ENCODE measurements at regions not wholly inside any gene's neighbourhood (a gene's known extent, or its start where the extent isn't known, plus 50 kb on each side); places are given as distances from the start of the nearest gene placed in this dataset.
"Not testable (repeated sequence)": the region's sequence is repeated elsewhere in the genome, so short reads cannot be mapped to it uniquely, and the experiment has no call there.

GRCh38 chr1:60657926-60658325, 424.4 kb upstream of the NFIA start:
- H3K4me1 Mint-ChIP-seq (ENCODE audit: low read depth in 2 of 2), result no peaks in the 10 kb centered on the region
- DNase-seq (no peak), ATAC-seq (replicated peaks) (no peak)
- no peaks in the 10 kb centered on the region for H3K27me3 Mint-ChIP-seq
- H3K36me3 Mint-ChIP-seq (ENCODE audit: insufficient read depth), result no peaks in the 10 kb centered on the region
- peaks cover 0 to 3% of the 10 kb centered on the region in 2 donors for H3K9me3 Mint-ChIP-seq
- no peak overlapping the region for H3K27ac Mint-ChIP-seq
- no peak overlapping the region for H3K4me3 Mint-ChIP-seq

- H3K9me3 Mint-ChIP-seq, result peaks cover 0 to 3% of the 10 kb centered on the region in 2 donors
- no peaks in the 10 kb centered on the region for H3K36me3 Mint-ChIP-seq (ENCODE audit: insufficient read depth)
- no peaks in the 10 kb centered on the region for H3K4me1 Mint-ChIP-seq (ENCODE audit: low read depth in 2 of 2)
- no peak overlapping the region for H3K4me3 Mint-ChIP-seq
- DNase-seq (no peak), ATAC-seq (replicated peaks) (no peak)
- no peaks in the 10 kb centered on the region for H3K27me3 Mint-ChIP-seq
- no peak overlapping the region for H3K27ac Mint-ChIP-seq
These were observed 426.5 kb upstream of the NFIA start for GRCh38 chr1:60655679-60656355.

DNA sequence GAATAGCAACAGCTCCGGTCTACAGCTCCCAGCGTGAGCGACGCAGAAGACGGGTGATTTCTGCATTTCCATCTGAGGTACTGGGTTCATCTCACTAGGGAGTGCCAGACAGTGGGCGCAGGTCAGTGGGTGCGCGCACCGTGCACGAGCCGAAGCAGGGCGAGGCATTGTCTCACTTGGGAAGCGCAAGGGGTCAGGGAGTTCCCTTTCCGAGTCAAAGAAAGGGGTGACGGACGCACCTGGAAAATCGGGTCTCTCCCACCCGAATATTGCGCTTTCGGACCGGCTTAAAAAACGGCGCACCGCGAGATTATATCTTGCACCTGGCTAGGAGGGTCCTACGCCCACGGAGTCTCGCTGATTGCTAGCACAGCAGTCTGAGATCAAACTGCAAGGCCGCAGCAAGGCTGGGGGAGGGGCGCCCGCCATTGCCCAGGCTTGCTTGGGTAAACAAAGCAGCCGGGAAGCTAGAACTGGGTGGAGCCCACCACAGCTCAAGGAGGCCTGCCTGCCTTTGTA, 442.3 kb upstream of the NFIA start:
- not testable (repeated sequence) for ATAC-seq (replicated peaks); H3K36me3 Mint-ChIP-seq (ENCODE audit: insufficient read depth); H3K4me1 Mint-ChIP-seq (ENCODE audit: low read depth in 2 of 2); DNase-seq; H3K27ac Mint-ChIP-seq; H3K9me3 Mint-ChIP-seq; H3K4me3 Mint-ChIP-seq; H3K27me3 Mint-ChIP-seq

DNA sequence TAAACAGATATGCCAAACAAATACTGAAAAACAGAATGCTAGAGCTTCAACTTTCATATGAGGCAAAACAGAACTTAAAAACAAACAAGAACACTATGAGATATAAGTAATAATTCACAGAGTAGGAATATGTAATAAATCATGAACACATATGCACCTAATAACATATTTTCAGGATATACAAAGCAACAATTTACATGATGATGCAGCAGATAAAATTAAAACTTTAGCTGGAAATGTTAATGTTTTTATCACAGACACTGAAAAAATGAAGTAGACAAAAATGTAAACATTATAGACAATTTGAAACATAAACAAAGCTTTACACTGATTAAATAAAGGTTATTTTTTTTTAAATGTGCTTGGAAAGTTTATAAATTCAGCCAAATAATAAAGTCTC, 443.1 kb upstream of the NFIA start:
- Mint-ChIP-seq H3K36me3 (ENCODE audit: insufficient read depth) (no peaks in the 10 kb centered on the region), H3K4me3 (no peak overlapping the region), H3K27me3 (no peaks in the 10 kb centered on the region), H3K27ac (no peak overlapping the region), H3K9me3 (no peaks in the 10 kb centered on the region), H3K4me1 (ENCODE audit: low read depth in 2 of 2) (no peaks in the 10 kb centered on the region)
- ATAC-seq (replicated peaks) (no peak), DNase-seq (no peak)

DNA sequence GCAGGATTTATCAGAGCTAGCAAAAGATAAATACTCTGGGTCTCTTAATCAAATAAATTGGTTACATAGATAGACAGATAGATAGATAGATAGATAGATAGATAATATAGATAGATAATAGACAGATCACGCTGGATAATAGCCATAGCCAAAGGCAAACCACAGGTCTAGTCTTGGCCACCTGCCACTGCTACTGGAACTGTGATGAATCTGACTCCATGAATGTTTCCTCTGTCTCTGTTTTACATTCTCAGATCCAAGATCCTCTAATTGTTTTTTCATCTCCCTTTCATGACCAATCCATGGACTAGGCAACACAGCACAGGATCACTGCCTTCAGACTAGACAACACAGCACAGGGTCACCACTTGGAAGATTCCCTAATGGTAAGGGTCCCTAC, 444.7 kb upstream of the NFIA start:
- no peaks in the 10 kb centered on the region for H3K27me3 Mint-ChIP-seq
- H3K27ac Mint-ChIP-seq, result no peak overlapping the region
- H3K4me3 Mint-ChIP-seq, result no peak overlapping the region
- H3K4me1 Mint-ChIP-seq (ENCODE audit: low read depth in 2 of 2), result no peaks in the 10 kb centered on the region
- DNase-seq, result no peak
- H3K36me3 Mint-ChIP-seq (ENCODE audit: insufficient read depth), result no peaks in the 10 kb centered on the region
- ATAC-seq (replicated peaks), result no peak
- H3K9me3 Mint-ChIP-seq, result peaks cover 0 to 1% of the 10 kb centered on the region in 2 donors

DNA sequence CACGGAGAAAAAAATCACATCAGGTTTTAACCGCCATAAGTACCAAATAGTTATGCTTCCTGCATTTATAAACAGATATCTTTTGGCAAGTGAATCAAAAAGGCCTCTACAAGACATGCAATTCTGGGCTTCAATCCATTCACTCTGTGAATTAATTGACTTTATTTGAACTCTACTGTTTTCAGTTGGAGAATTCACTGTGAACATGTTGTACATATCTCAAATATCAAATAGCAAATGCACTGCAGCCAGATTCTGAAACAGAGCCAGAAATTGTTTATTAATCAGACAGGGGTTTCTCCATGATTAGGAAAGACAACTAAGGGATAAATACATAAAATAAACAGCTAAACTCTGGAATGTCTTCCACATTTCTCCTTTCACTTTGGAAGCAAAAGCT, 445.4 kb upstream of the NFIA start:
- Mint-ChIP-seq H3K4me3 (no peak overlapping the region), H3K27me3 (peaks cover 4 to 5% of the 10 kb centered on the region in 2 donors), H3K9me3 (peaks cover 0 to 1% of the 10 kb centered on the region in 2 donors), H3K36me3 (ENCODE audit: insufficient read depth) (no peaks in the 10 kb centered on the region), H3K27ac (no peak overlapping the region), H3K4me1 (ENCODE audit: low read depth in 2 of 2) (no peaks in the 10 kb centered on the region)
- DNase-seq (no peak), ATAC-seq (replicated peaks) (no peak)

DNA sequence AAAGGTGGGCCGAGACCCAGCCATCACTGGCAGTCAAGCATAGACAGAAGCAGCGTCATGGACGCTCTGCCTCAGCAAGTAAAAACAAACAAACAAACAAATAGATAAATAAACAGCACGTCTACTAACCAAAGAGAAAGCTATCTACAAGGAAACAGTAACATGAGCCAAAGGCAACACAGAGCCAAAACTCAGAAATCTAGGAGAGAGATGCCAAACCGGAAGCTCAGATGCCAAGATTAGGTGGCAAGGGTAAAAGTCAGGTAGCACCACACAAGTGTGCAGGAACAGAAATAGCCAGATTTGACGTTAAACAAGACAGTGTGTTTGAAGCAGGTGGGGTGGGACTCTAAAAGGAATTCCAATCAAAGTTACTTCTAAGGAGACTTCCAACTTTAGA, 448.3 kb upstream of the NFIA start:
- ATAC-seq (replicated peaks), result no peak
- no peaks in the 10 kb centered on the region for H3K36me3 Mint-ChIP-seq (ENCODE audit: insufficient read depth)
- H3K9me3 Mint-ChIP-seq, result peaks cover 0 to 1% of the 10 kb centered on the region in 2 donors
- no peak overlapping the region for H3K27ac Mint-ChIP-seq
- H3K4me3 Mint-ChIP-seq, result no peak overlapping the region
- DNase-seq, result no peak
- H3K27me3 Mint-ChIP-seq, result peaks cover 8 to 13% of the 10 kb centered on the region in 2 donors
- H3K4me1 Mint-ChIP-seq (ENCODE audit: low read depth in 2 of 2), result no peaks in the 10 kb centered on the region

DNA sequence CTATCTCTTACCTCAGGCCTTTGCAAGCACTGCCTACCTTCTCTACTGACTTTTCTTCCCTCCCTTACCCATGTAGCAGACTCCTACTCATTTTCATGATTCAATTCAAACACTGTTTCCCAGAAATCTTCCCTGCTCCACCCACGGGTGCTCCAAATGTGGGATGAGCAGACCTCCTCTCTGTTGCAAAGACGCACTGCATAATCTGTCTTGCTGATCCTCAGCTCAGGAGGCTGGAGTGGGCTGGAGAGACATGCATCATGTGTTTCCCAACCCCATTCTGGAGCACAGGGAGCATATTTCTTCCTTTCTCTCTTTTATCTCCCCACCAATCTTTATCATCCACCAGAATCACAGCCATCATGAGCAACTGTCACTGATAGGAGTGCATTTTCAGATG, 459.9 kb upstream of the NFIA start:
- H3K4me3 Mint-ChIP-seq, result no peak overlapping the region
- no peaks in the 10 kb centered on the region for H3K36me3 Mint-ChIP-seq (ENCODE audit: insufficient read depth)
- no peak for DNase-seq
- peaks cover 0 to 8% of the 10 kb centered on the region in 2 donors for H3K9me3 Mint-ChIP-seq
- peaks cover 7 to 15% of the 10 kb centered on the region in 2 donors for H3K27me3 Mint-ChIP-seq
- no peaks in the 10 kb centered on the region for H3K4me1 Mint-ChIP-seq (ENCODE audit: low read depth in 2 of 2)
- no peak overlapping the region for H3K27ac Mint-ChIP-seq
- ATAC-seq (replicated peaks), result no peak

DNA sequence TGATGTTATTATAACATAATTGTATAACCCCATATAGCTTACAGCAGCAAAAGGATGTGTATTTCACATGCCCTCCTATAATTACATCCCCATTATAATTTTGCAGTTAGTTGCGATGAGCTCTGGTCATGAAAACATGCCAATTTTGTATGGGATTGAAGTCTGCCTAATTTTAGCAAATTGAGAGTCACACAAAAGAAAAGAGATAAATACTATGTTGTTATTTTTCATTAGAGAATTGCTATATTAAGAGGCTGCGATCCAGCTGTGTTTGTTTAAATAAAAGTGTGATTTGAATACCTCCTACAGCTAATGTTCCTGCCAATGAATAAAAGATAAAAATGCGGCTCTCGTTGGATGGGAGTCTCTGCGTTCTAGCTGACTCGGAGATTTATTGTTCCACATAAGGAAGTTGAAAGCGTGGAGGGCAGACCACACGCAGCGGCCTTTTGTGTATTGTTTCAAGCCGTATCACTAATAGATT, 461.0 kb upstream of the NFIA start:
- Mint-ChIP-seq H3K4me1 (ENCODE audit: low read depth in 2 of 2) (no peaks in the 10 kb centered on the region), H3K27me3 (peaks cover 18 to 21% of the 10 kb centered on the region in 2 donors), H3K9me3 (peaks cover 4 to 14% of the 10 kb centered on the region in 2 donors), H3K4me3 (no peak overlapping the region), H3K36me3 (ENCODE audit: insufficient read depth) (no peaks in the 10 kb centered on the region), H3K27ac (no peak overlapping the region)
- DNase-seq, result no peak
- ATAC-seq (replicated peaks), result no peak

DNA sequence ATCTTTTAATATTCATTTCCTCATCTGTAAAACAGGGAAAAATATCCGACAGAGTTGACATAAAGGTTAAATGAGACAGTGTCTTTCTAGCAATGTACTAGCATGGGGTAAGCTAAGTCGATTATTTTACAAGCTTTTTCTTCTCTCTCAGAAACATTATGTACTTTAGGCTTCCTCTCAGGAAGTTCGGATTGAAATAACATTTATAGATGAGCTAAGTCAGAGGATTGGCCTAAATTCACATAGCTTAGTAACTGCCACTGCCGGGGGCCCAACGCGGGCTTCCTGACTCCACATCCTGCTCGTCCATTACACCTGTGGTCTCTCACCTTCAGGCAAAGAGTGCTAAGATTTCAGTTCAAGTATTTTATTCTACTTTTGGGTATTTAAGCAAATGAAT, 462.3 kb upstream of the NFIA start:
- Mint-ChIP-seq H3K4me1 (ENCODE audit: low read depth in 2 of 2) (no peaks in the 10 kb centered on the region), H3K9me3 (peaks cover 4 to 14% of the 10 kb centered on the region in 2 donors), H3K27me3 (peaks cover 13 to 21% of the 10 kb centered on the region in 2 donors), H3K27ac (no peak overlapping the region), H3K36me3 (ENCODE audit: insufficient read depth) (no peaks in the 10 kb centered on the region), H3K4me3 (no peak overlapping the region)
- ATAC-seq (replicated peaks) (no peak), DNase-seq (no peak)

DNA sequence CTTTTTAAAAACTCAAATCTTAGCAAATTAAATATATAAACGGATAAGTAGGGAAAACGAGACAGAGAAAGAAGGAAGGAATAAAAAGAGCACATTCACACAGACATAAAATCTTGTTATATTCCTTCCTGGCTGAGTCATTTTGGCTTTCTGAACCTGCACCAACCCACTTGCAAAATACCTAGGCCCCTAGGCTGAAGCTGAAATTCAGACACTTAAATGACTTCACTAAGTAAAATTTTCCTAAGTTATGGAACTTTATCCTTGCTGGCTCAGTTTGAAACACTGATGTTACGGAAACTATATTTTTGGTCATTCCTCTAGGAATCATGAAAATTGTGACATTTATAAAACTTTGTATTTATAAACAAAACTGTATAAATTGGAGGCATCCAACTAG, 462.8 kb upstream of the NFIA start:
- DNase-seq (no peak), ATAC-seq (replicated peaks) (no peak)
- no peaks in the 10 kb centered on the region for H3K4me1 Mint-ChIP-seq (ENCODE audit: low read depth in 2 of 2)
- no peak overlapping the region for H3K4me3 Mint-ChIP-seq
- no peaks in the 10 kb centered on the region for H3K36me3 Mint-ChIP-seq (ENCODE audit: insufficient read depth)
- no peak overlapping the region for H3K27ac Mint-ChIP-seq
- H3K9me3 Mint-ChIP-seq, result peaks cover 5 to 17% of the 10 kb centered on the region in 2 donors
- peaks cover 15 to 23% of the 10 kb centered on the region in 2 donors for H3K27me3 Mint-ChIP-seq

- Mint-ChIP-seq H3K27ac (no peak overlapping the region), H3K4me1 (ENCODE audit: low read depth in 2 of 2) (no peaks in the 10 kb centered on the region), H3K9me3 (peaks cover 8 to 15% of the 10 kb centered on the region in 2 donors), H3K4me3 (no peak overlapping the region), H3K36me3 (ENCODE audit: insufficient read depth) (no peaks in the 10 kb centered on the region), H3K27me3 (peaks cover 17 to 19% of the 10 kb centered on the region in 2 donors)
- no peak for DNase-seq
- no peak for ATAC-seq (replicated peaks)
These were observed 466.7 kb upstream of the NFIA start for GRCh38 chr1:60615666-60616065.

DNA sequence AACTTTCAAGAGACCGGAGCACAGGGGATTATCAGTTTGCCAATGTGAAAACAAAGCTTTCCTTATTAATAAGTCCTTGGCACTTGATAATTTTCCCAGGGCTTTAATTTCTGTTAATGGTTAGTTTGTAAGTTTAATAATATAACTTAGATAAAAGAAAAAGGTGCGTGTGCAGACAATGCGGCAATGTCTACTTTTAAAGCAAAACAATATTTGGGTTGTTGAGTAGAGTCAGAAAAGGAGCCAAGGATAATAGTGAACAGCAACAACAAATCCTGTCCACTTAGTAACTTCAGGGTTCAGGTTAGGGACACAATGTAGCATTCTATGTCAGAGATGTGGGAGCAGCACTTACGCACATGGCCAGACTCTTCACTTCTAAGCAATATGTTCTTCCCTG, 469.6 kb upstream of the NFIA start:
- peaks cover 11 to 25% of the 10 kb centered on the region in 2 donors for H3K9me3 Mint-ChIP-seq
- DNase-seq (no peak), ATAC-seq (replicated peaks) (no peak)

DNA sequence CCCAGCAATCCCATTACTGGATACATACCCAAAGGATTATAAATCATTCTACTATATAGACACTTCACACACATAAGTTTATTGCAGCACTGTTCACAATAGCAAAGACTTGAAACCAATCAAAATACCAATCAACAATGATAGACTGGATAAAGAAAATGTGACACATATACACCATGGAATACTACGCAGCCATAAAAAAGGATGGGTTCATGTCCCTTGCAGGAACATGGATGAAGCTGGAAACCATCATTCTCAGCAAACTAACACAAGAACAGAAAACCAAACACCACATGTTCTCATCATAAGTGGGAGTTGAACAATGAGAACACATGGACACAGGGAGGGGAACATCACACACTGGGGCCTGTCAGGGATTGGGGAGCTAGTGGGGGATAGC, 475.4 kb upstream of the NFIA start:
- H3K9me3 Mint-ChIP-seq, result peaks cover 10 to 20% of the 10 kb centered on the region in 2 donors
- not testable (repeated sequence) for H3K4me3 Mint-ChIP-seq; H3K4me1 Mint-ChIP-seq (ENCODE audit: low read depth in 2 of 2); ATAC-seq (replicated peaks); H3K36me3 Mint-ChIP-seq (ENCODE audit: insufficient read depth); H3K27me3 Mint-ChIP-seq; DNase-seq; H3K27ac Mint-ChIP-seq

More for the DNA sequence above, 469.6 kb upstream of the NFIA start:
- no peak overlapping the region for H3K27ac Mint-ChIP-seq
- no peaks in the 10 kb centered on the region for H3K36me3 Mint-ChIP-seq (ENCODE audit: insufficient read depth)
- H3K4me1 Mint-ChIP-seq (ENCODE audit: low read depth in 2 of 2), result no peaks in the 10 kb centered on the region
- H3K27me3 Mint-ChIP-seq, result peaks cover 12 to 19% of the 10 kb centered on the region in 2 donors
- no peak overlapping the region for H3K4me3 Mint-ChIP-seq
